HepG2 (cell line): ENCODE measurements at regions not wholly inside any gene's neighbourhood (a gene's known extent, or its start where the extent isn't known, plus 50 kb on each side); places are given as distances from the start of the nearest gene placed in this dataset.

Experiments used
- AFF4 ChIP-seq: sonication (generic); formaldehyde crosslinking; IDR thresholded peaks from 2 replicates; pipeline ENCODE4 v1.4.0; 2020; ENCODE audit warnings: missing genetic modification reagents
- CEBPB ChIP-seq: IDR thresholded peaks from 2 replicates; pipeline ENCODE4 v1.6.1; 2011; ENCODE audit warnings: low read depth, low read length, improper control_type of control experiment, borderline replicate concordance
- CEBPZ ChIP-seq: IDR thresholded peaks from 2 replicates; pipeline ENCODE4 v1.6.1; 2012; ENCODE audit warnings: low read length, improper control_type of control experiment
- CENPBD1 ChIP-seq: sonication (generic); formaldehyde crosslinking; IDR thresholded peaks from 2 replicates; pipeline ENCODE4 v1.8.0; 2022; ENCODE audit warnings: missing genetic modification reagents, low read depth, mild to moderate bottlenecking, borderline replicate concordance
- DNMT3B ChIP-seq: conservative IDR thresholded peaks from 2 replicates; pipeline ENCODE4 v1.6.1; 2016; ENCODE audit warnings: missing biosample characterization, control low read depth
- EZH2 ChIP-seq: conservative IDR thresholded peaks from 2 replicates; pipeline ENCODE4 v1.6.1; 2012; ENCODE audit warnings: mild to moderate bottlenecking, low read depth, low read length, moderate library complexity
- HINFP ChIP-seq: sonication (generic); formaldehyde crosslinking; IDR thresholded peaks from 2 replicates; pipeline ENCODE4 v1.4.0; 2020; ENCODE audit warnings: low read depth, mild to moderate bottlenecking, missing genetic modification reagents
- MAFF ChIP-seq: IDR thresholded peaks from 2 replicates; pipeline ENCODE4 v1.6.1; 2011; ENCODE audit warnings: low read depth, low read length, improper control_type of control experiment
- NPAS2 ChIP-seq: sonication (generic); formaldehyde crosslinking; IDR thresholded peaks from 2 replicates; pipeline ENCODE4 v1.8.0; 2022; ENCODE audit warnings: mild to moderate bottlenecking, missing genetic modification reagents, borderline replicate concordance
- NR2F2 ChIP-seq: IDR thresholded peaks from 2 replicates; pipeline ENCODE4 v1.6.1; 2012; ENCODE audit warnings: low read depth, inconsistent platforms, borderline replicate concordance
- PHF20 ChIP-seq: sonication (generic); formaldehyde crosslinking; IDR thresholded peaks from 2 replicates; pipeline ENCODE4 v1.5.0; 2020; ENCODE audit warnings: mild to moderate bottlenecking, missing genetic modification reagents
- RFXANK ChIP-seq: IDR thresholded peaks from 2 replicates; pipeline ENCODE4 v1.6.1; 2016
- TFDP2 ChIP-seq: sonication (generic); formaldehyde crosslinking; IDR thresholded peaks from 2 replicates; pipeline ENCODE4 v1.4.0; 2020; ENCODE audit warnings: missing genetic modification reagents
- YEATS2 ChIP-seq: sonication (generic); formaldehyde crosslinking; IDR thresholded peaks from 2 replicates; pipeline ENCODE4 v1.4.0; 2020; ENCODE audit warnings: missing genetic modification reagents, borderline replicate concordance
- ZBTB42 ChIP-seq: sonication (generic); formaldehyde crosslinking; IDR thresholded peaks from 2 replicates; pipeline ENCODE4 v1.5.0; 2020; ENCODE audit warnings: mild to moderate bottlenecking, missing genetic modification reagents
- ZFAT ChIP-seq: sonication (generic); formaldehyde crosslinking; conservative IDR thresholded peaks from 2 replicates; pipeline ENCODE4 v1.8.1; 2023; ENCODE audit warnings: missing genetic modification reagents, inconsistent platforms
- ZNF225 ChIP-seq: sonication (generic); formaldehyde crosslinking; IDR thresholded peaks from 2 replicates; pipeline ENCODE4 v1.4.0; 2020; ENCODE audit warnings: mild to moderate bottlenecking, missing genetic modification reagents
- ZNF382 ChIP-seq: sonication (generic); formaldehyde crosslinking; IDR thresholded peaks from 2 replicates; pipeline ENCODE4 v1.5.0; 2020; ENCODE audit warnings: missing genetic modification reagents, mild to moderate bottlenecking, borderline replicate concordance

GRCh38 chr20:50369225-50370035 lies 140.8 kb upstream of the PTPN1 start (continued):
- TF ChIP-seq ZNF225 (CRISPR knock-in tag) = no peak
- TF ChIP-seq AFF4 (CRISPR knock-in tag) = no peak; the same call in 1 of the 2 replicates
- TF ChIP-seq ZFAT (CRISPR knock-in tag) = no peak
- TF ChIP-seq ZBTB42 (CRISPR knock-in tag) = no peak
- peak; percentile 35; the same call in 1 of the 2 replicates for TF ChIP-seq YEATS2
- no peak; the same call in 1 of the 2 replicates for TF ChIP-seq TFDP2 (CRISPR knock-in tag)
- TF ChIP-seq PHF20 (CRISPR knock-in tag) = peak; percentile 53; the same call in 1 of the 2 replicates
- no peak; the same call in 1 of the 2 replicates for TF ChIP-seq NR2F2
- no peak for TF ChIP-seq MAFF
- TF ChIP-seq NPAS2 (CRISPR knock-in tag) = no peak
- no peak; the same call in 1 of the 2 replicates for TF ChIP-seq RFXANK (CRISPR knock-in tag)
- TF ChIP-seq CEBPZ = no peak
- peak; percentile 2; the same call in 1 of the 2 replicates for TF ChIP-seq HINFP (CRISPR knock-in tag)
- TF ChIP-seq CEBPB = peak; percentile 84
- TF ChIP-seq ZNF382 (CRISPR knock-in tag) = no peak
- no peak for TF ChIP-seq EZH2
- TF ChIP-seq DNMT3B (CRISPR knock-in tag) = no peak
- TF ChIP-seq CENPBD1 (CRISPR knock-in tag) = no peak
